HG03066 (cell line): ENCODE measurements at regions not wholly inside any gene's neighbourhood (a gene's known extent, or its start where the extent isn't known, plus 50 kb on each side); places are given as distances from the start of the nearest gene placed in this dataset.

Experiments
- ATAC-seq: cut with Tn5 transposase; IDR thresholded peaks from one replicate; pipeline ENCODE4 v1.9.1; 2021; ENCODE audit warnings: low read depth; ENCODE audit not compliant: unreplicated experiment

GRCh38 chr5:2032432-2032831 lies 149.7 kb upstream of the IRX4 start:
- no peak for ATAC-seq

GRCh38 chr5:2031581-2031980 lies 148.9 kb upstream of the IRX4 start:
- ATAC-seq: no peak

GRCh38 chr5:2030131-2030530 lies 147.4 kb upstream of the IRX4 start:
- ATAC-seq: no peak

GRCh38 chr5:2029206-2029605 lies 146.5 kb upstream of the IRX4 start:
- ATAC-seq: no peak

GRCh38 chr5:2027790-2028189 lies 145.1 kb upstream of the IRX4 start:
- no peak for ATAC-seq

- ATAC-seq: no peak
Observed at GRCh38 chr5:2024986-2025721, 142.4 kb upstream of the IRX4 start.

DNA sequence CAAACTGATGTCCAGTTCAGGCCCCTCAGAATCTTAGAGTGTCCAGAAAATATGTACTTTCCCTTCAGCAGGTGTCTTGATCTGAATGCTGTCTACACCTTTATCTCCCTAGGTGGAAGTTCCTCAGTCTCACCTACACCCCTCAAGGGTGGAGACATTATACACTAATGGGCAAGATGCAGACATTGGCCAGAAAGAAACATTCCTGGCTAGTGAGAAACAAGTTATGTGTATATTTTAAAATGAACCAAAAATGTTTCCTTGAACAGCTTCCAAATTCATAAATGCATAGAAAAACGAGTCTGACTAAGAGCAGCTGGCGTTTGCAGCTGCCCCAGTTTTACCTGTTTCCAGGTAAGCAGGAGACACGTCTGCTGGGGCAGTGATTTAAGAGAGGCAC lies 140.5 kb upstream of the IRX4 start:
- no peak for ATAC-seq

GRCh38 chr5:2022436-2022835 lies 139.7 kb upstream of the IRX4 start:
- no peak for ATAC-seq

DNA sequence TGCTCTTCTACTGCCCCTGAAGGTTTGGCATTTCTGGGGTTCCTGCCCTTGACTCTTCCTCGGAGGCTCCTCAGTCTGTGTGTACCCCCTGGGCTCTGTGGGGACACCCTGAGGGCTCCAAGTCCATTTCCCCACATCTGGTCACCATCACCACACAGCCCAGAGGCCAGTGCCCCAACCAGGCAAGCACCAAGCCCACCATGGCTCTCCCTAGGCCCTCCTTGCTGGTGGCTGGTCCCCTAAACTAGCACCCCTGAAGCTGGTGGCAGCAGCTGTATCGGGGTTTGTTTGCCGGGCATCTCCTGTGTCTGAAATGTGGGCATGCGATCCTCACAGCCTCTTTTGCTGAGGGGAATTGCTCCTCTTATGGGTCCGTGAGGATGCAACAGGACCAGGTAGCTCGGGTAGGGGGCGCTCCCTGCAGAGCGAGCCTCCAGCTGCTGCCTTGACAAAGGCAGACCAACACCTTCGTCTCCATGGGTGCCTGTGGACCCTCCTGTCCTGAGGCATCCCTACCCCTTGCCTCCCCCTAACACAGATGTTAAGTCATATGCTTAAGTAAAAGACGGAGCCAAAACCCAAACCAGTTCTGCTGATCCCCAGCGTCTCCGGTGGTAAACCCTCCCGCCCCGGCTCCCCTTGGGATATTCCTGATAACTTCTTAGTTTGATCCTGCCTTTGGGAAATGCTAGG lies 138.9 kb upstream of the IRX4 start:
- no peak for ATAC-seq

DNA sequence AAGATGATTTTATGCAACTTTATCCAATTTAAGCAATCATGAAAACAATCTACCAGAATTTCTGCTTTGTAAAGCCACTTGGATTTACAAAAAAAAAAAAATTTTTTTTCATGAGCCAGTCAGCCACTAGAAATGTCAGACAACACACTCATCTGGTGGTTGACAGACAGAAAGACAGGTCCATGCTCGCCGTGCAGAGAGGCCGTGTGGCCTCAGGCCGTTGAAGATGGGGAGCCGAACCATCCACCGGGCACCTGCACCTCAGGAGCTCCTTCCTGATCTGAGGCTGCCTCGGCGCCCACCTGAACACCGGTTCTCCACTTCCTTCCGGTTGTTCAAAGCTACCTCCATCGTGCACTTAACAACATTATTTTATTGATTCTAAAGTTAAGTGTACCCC lies 138.0 kb upstream of the IRX4 start:
- ATAC-seq: no peak

GRCh38 chr5:2019716-2020115 lies 137.0 kb upstream of the IRX4 start:
- no peak for ATAC-seq

GRCh38 chr5:2018390-2018724 lies 135.6 kb upstream of the IRX4 start:
- no peak for ATAC-seq

DNA sequence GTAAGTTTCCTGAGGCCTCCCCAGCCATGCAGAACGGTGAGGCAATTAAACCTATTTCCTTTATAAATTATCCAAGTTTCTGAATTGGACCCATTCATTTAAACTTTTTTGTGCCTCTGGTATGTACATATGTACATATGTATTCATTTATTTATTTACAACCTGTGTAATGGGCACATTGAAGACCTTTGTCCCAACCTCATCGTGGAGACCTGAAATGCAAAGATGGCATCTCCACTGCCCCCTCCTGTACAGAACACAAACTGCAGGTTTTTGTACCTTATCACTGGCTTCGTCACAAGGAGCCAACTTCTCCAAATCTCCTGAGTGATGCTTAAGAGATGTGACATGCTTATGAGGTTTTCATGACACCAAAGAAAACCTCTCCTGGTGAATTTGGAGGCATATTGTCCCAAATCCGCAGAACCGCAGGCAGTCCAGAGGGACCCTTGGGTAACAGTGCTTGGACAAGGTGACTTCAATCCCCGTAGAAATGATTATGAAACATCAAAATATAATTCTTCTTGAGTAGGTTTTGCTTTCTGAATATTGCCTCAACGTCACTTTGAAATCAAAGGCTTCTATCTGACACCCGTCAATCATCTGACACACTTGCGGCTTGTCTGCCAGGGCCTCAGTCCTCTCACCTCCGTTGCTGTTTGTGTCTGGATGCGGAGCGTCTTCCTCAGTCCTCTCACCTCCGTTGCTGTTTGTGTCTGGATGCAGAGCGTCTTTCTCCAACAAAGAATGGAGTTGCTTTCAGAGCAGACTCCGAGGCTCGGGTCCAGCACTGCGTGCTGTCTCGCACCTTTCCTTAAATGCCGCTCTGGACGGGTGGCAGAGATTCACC lies 135.0 kb upstream of the IRX4 start:
- ATAC-seq: no peak

DNA sequence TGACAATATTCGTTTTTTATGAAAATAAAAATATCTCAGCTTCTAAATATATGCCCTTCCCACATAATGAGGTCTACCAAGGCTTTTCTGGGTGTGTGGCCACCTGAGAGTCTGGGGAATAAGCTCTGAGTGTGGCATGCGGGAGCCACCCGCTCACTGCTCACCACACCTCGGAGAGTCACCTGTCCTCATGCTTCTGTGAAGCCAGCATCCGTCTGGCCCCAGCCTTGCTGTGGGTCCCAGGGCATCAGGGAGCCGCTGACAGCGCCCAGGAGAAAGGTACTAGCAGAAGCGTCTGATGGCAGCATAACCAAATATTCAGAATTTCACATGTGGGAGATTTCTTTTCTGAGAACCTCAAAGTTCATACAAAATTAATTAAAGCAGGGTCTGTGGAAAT lies 133.2 kb upstream of the IRX4 start:
- ATAC-seq: no peak

- ATAC-seq: no peak
Observed at GRCh38 chr5:2015124-2015848, 132.6 kb upstream of the IRX4 start.

- no peak for ATAC-seq
Observed at GRCh38 chr5:2014058-2014610, 131.4 kb upstream of the IRX4 start.

DNA sequence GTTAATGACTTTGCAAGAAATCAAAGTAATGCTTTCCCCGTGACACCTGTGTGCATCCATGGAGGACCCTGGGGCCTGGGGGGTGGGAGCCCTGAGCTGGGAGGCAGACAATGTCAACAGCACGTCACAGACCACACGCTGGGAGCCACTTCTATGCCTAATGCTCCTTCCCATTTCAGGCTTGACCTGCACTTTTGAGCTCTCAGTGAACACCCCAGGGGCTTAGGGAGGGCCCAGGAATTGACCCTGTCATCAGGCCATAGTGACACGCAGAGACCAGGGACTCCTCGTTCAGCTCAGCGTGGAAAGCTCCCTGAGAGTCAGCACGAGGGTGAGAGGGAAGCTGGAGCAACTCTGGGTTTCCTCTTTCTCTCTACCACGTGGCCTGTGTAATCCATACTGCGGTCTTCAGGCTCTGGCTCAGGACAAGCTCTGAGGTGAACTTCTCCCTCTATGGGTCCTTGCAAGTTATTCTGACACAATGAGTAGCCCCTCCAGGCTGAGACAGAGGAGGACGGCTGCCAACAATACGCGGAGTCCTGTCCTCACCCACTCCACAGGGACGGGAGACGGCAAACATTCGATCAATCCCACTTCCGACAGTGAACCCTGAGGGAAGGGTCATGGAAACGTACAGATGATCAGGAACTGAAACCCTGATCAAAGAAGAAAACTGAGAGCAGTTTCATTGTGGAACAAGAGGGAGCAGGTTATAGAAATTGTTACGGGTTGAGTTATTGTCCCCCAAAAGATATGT lies 130.8 kb upstream of the IRX4 start:
- ATAC-seq: no peak

DNA sequence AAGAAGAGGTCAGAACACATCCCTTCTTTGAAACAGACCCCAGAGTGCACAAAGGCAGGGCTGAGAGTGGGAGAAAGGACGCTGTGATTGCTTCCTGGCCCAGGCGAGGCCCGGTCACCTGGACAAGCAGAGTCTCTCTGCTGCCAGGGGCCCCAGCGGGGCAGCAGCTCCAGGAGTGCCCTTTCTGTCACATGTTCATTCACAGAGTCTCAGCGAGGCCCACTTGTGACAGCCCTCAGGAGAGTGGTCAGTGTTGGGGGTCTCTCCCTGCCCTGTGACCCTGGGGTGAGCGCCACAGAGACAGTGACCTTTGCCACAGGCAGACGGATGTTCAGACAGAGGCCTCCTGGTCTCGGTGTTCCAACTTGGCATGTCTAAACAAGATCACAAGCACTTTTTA lies 130.2 kb upstream of the IRX4 start:
- ATAC-seq: no peak

GRCh38 chr5:2011481-2012411 lies 129.0 kb upstream of the IRX4 start:
- ATAC-seq: no peak
